ENCODE measurements at regions not wholly inside any gene's neighbourhood (a gene's known extent, or its start where the extent isn't known, plus 50 kb on each side); places are given as distances from the start of the nearest gene placed in this dataset.

DNA sequence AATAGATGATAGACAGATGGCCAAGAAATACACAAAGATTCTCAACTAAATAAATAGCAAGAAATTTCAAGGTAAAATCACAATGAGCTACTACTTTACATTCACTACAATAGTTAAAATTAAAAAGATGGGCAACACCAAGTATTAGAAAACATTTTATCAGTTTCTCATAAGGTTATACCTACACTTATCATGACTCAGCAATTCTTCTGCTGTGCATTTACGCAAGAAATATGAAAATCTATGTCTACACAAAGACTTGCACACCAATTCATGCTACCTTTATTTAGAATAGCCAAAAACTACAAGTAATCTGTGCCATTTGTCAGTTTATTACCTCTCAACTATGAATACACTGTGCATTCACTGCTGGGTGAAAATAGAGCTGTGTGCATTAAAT lies 937.4 kb upstream of the NRXN1 start:
- SMC1A ChIA-PET (ENCODE audit: uncharacterized antibody, unreplicated experiment), result no interaction called here
- 0% methylated on average over 1 of the region's 1 CpG for WGBS (ENCODE audit: insufficient coverage, insufficient replicate concordance, low lambda C conversion rate, missing lambda C conversion rate)
- no peak overlapping the region for H3K4me3 ChIP-seq

More for the DNA sequence above, 937.4 kb upstream of the NRXN1 start:
- H3K27me3 ChIP-seq (replicated peaks in 1 of 2; ENCODE audit: control insufficient read depth in 2 of 2, insufficient read depth in 2 of 2, low read length in 1 of 2), result no peaks in the 10 kb centered on the region
- DNase-seq (ENCODE audit: low read depth, low spot score), result no peak
- H3K36me3 ChIP-seq (ENCODE audit: control insufficient read depth in 2 of 2, insufficient read depth in 2 of 2, low read length in 1 of 2), result no peaks in the 10 kb centered on the region
- no peak overlapping the region for H3K4me2 ChIP-seq (ENCODE audit: control insufficient read depth, insufficient read depth)
- H3K79me2 ChIP-seq (ENCODE audit: control insufficient read depth, insufficient read depth, low read length), result no peaks in the 10 kb centered on the region
- ChIA-PET POLR2A (no interaction called here), CTCF (no interaction called here), RAD21 (ENCODE audit: unreplicated experiment) (no interaction called here)
- in situ Hi-C loops (cut with MboI), result no loop called here
- TF ChIP-seq EED (IDR thresholded peaks at IDR 0.05; ENCODE audit: low read depth), result no peak
- TF ChIP-seq CHD4 (IDR thresholded peaks at IDR 0.05), result no peak
- TF ChIP-seq HCFC1 (IDR thresholded peaks at IDR 0.05; ENCODE audit: low read length), result no peak
- TF ChIP-seq, protein P1, sequence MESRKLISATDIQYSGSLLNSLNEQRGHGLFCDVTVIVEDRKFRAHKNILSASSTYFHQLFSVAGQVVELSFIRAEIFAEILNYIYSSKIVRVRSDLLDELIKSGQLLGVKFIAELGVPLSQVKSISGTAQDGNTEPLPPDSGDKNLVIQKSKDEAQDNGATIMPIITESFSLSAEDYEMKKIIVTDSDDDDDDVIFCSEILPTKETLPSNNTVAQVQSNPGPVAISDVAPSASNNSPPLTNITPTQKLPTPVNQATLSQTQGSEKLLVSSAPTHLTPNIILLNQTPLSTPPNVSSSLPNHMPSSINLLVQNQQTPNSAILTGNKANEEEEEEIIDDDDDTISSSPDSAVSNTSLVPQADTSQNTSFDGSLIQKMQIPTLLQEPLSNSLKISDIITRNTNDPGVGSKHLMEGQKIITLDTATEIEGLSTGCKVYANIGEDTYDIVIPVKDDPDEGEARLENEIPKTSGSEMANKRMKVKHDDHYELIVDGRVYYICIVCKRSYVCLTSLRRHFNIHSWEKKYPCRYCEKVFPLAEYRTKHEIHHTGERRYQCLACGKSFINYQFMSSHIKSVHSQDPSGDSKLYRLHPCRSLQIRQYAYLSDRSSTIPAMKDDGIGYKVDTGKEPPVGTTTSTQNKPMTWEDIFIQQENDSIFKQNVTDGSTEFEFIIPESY (IDR thresholded peaks at IDR 0.05), result no peak
- no peak for TF ChIP-seq TCF3 (IDR thresholded peaks at IDR 0.05; ENCODE audit: borderline replicate concordance, insufficient read depth, low read depth, low read length)
- no peak for TF ChIP-seq CBX5 (IDR thresholded peaks at IDR 0.05; ENCODE audit: low read depth)
- TF ChIP-seq, protein P2, sequence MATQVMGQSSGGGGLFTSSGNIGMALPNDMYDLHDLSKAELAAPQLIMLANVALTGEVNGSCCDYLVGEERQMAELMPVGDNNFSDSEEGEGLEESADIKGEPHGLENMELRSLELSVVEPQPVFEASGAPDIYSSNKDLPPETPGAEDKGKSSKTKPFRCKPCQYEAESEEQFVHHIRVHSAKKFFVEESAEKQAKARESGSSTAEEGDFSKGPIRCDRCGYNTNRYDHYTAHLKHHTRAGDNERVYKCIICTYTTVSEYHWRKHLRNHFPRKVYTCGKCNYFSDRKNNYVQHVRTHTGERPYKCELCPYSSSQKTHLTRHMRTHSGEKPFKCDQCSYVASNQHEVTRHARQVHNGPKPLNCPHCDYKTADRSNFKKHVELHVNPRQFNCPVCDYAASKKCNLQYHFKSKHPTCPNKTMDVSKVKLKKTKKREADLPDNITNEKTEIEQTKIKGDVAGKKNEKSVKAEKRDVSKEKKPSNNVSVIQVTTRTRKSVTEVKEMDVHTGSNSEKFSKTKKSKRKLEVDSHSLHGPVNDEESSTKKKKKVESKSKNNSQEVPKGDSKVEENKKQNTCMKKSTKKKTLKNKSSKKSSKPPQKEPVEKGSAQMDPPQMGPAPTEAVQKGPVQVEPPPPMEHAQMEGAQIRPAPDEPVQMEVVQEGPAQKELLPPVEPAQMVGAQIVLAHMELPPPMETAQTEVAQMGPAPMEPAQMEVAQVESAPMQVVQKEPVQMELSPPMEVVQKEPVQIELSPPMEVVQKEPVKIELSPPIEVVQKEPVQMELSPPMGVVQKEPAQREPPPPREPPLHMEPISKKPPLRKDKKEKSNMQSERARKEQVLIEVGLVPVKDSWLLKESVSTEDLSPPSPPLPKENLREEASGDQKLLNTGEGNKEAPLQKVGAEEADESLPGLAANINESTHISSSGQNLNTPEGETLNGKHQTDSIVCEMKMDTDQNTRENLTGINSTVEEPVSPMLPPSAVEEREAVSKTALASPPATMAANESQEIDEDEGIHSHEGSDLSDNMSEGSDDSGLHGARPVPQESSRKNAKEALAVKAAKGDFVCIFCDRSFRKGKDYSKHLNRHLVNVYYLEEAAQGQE (IDR thresholded peaks at IDR 0.05; ENCODE audit: low read depth, low read length), result no peak
- no peak for TF ChIP-seq JUNB (IDR thresholded peaks at IDR 0.05)
- no peak for TF ChIP-seq NR2C2 (IDR thresholded peaks at IDR 0.05; ENCODE audit: borderline replicate concordance, control insufficient read depth, insufficient read length, low read depth)
- no peak for TF ChIP-seq TCF7 (IDR thresholded peaks at IDR 0.05; ENCODE audit: borderline replicate concordance)
- no peak for TF ChIP-seq RCOR1 (conservative IDR thresholded peaks at IDR 0.05; ENCODE audit: low read depth, low read length)
- no peak for TF ChIP-seq MEF2B (IDR thresholded peaks at IDR 0.05; ENCODE audit: partially characterized antibody, poor library complexity, severe bottlenecking)
- TF ChIP-seq TBL1XR1 (IDR thresholded peaks at IDR 0.05; ENCODE audit: low read depth, low read length), result no peak
- TF ChIP-seq, protein P3, sequence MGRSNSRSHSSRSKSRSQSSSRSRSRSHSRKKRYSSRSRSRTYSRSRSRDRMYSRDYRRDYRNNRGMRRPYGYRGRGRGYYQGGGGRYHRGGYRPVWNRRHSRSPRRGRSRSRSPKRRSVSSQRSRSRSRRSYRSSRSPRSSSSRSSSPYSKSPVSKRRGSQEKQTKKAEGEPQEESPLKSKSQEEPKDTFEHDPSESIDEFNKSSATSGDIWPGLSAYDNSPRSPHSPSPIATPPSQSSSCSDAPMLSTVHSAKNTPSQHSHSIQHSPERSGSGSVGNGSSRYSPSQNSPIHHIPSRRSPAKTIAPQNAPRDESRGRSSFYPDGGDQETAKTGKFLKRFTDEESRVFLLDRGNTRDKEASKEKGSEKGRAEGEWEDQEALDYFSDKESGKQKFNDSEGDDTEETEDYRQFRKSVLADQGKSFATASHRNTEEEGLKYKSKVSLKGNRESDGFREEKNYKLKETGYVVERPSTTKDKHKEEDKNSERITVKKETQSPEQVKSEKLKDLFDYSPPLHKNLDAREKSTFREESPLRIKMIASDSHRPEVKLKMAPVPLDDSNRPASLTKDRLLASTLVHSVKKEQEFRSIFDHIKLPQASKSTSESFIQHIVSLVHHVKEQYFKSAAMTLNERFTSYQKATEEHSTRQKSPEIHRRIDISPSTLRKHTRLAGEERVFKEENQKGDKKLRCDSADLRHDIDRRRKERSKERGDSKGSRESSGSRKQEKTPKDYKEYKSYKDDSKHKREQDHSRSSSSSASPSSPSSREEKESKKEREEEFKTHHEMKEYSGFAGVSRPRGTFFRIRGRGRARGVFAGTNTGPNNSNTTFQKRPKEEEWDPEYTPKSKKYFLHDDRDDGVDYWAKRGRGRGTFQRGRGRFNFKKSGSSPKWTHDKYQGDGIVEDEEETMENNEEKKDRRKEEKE (IDR thresholded peaks at IDR 0.05), result no peak
- TF ChIP-seq NBN (IDR thresholded peaks at IDR 0.05), result no peak
- no peak for TF ChIP-seq ESRRA (IDR thresholded peaks at IDR 0.05; ENCODE audit: low read length)
- no peak for TF ChIP-seq NRF1 (conservative IDR thresholded peaks at IDR 0.05; ENCODE audit: low read depth, low read length)
- no peak for FAIRE-seq
- H3K9ac ChIP-seq (ENCODE audit: control insufficient read depth, insufficient read depth, low read length), result no peak overlapping the region
- no peaks in the 10 kb centered on the region for H4K20me1 ChIP-seq (ENCODE audit: control insufficient read depth, insufficient read depth)
- H3K4me1 ChIP-seq (ENCODE audit: control insufficient read depth, insufficient read depth, low read length), result no peaks in the 10 kb centered on the region
- H3K27ac ChIP-seq (ENCODE audit: control insufficient read depth, insufficient read depth), result no peak overlapping the region
- no peaks in the 10 kb centered on the region for H3K9me3 ChIP-seq (replicated peaks; ENCODE audit: control insufficient read depth, insufficient read depth, low read length)
- no TSS peak for BruUV-seq (replicated peaks)
- no peak overlapping the region for H2AFZ ChIP-seq (ENCODE audit: control insufficient read depth, low read depth, low read length)
- intact Hi-C loops (cut with micrococcal nuclease; ENCODE audit: unreplicated experiment), result no loop called here
- ATAC-seq, result no peak
